ENCODE measurements at regions not wholly inside any gene's neighbourhood (a gene's known extent, or its start where the extent isn't known, plus 50 kb on each side); places are given as distances from the start of the nearest gene placed in this dataset.
A peak's percentile ranks its signal among the peaks of the same experiment; 100 is the strongest.

DNA sequence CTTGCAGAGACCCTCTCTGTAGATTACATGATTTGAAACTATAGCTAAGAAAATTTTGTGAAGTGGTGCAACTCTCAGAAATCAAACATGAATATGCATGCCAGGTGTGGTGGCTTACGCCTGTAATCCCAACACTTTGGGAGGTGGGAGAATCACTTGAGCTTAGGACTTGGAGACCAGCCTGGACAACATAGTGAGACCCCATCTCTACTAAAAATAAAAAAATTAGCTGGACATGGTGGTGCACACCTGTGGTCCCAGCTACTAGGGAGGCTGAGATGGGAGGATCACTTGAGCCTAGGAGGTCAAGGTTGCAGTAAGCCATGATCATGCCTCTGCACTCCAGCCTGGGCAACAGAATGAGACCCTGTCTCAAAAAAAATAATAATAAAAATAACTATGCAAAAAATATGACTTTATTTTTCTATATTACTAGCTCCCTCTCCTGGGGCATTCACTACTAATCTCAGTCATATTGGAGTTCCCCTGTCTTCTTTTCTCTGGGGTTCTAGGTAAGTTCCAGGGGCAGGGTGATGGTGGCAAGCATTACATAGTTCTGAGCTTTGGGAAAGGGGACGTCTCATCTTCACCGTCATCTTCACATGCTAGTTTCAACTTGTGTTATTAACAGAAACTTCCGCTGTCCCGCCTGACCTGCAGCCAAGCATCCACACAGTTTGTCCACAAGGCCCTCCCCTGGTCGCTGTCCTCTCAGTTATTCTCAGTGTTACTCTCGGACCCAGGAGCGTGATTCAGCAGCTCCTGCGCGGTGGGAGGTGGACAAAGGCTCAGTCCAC lies 96.8 kb upstream of the MBOAT2 start:
- no peak for DNase-seq (ENCODE audit: low read depth)
- H3K27me3 ChIP-seq (ENCODE audit: control insufficient read depth, insufficient read depth, low read length) = no peaks in the 10 kb centered on the region
- no peaks in the 10 kb centered on the region for H3K36me3 ChIP-seq (ENCODE audit: control insufficient read depth, insufficient read depth, low read length)
- TF ChIP-seq, protein P1, sequence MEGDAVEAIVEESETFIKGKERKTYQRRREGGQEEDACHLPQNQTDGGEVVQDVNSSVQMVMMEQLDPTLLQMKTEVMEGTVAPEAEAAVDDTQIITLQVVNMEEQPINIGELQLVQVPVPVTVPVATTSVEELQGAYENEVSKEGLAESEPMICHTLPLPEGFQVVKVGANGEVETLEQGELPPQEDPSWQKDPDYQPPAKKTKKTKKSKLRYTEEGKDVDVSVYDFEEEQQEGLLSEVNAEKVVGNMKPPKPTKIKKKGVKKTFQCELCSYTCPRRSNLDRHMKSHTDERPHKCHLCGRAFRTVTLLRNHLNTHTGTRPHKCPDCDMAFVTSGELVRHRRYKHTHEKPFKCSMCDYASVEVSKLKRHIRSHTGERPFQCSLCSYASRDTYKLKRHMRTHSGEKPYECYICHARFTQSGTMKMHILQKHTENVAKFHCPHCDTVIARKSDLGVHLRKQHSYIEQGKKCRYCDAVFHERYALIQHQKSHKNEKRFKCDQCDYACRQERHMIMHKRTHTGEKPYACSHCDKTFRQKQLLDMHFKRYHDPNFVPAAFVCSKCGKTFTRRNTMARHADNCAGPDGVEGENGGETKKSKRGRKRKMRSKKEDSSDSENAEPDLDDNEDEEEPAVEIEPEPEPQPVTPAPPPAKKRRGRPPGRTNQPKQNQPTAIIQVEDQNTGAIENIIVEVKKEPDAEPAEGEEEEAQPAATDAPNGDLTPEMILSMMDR (IDR thresholded peaks at IDR 0.05; ENCODE audit: insufficient read depth, low read length, poor library complexity, severe bottlenecking) = no peak
- H3K4me3 ChIP-seq (ENCODE audit: low read depth, low read length) = no peak overlapping the region

DNA sequence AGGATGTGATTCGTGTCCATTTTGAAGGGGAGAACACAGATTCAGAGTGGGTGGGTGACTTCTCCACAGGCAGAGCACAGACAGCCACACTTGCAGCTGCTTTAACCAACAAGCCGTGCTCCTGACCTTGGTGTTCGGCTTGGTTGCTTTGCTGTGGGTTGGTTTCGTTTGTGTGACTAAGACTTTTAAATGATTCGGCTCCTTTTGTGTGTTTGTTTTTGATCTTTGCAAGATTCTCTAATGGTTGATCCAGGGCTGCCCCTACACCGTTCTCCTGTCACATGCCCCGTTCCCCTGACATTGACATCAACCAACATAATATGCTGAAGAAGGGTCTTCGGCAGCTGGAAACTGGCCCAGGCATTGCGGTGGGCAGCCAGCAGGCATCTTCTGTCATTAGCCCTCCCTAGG lies 95.9 kb upstream of the MBOAT2 start:
- peak; percentile 71 for DNase-seq (ENCODE audit: low read depth)
- TF ChIP-seq, protein P1 (IDR thresholded peaks at IDR 0.05; ENCODE audit: insufficient read depth, low read length, poor library complexity, severe bottlenecking) = no peak
- no peak overlapping the region for H3K4me3 ChIP-seq (ENCODE audit: low read depth, low read length)
- no peaks in the 10 kb centered on the region for H3K36me3 ChIP-seq (ENCODE audit: control insufficient read depth, insufficient read depth, low read length)
- H3K27me3 ChIP-seq (ENCODE audit: control insufficient read depth, insufficient read depth, low read length) = no peaks in the 10 kb centered on the region

DNA sequence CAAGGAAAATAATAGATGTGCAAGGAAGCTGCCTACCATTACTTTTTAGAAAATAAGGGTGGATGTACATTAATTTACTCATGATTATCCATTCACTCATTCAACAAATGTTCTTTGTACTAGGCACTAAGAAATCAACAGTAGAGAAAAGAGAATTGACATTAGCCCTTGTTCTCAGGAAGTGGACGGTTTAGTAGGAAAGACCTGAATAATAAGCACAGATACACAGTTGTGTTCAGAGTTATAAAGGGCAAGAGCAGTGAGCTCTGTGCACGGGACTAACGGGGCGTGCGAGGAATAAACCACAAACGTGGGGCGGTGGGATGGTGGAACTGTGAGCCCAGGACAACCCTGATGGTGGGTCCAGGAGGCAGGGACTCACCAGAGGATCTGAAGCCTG lies 94.4 kb upstream of the MBOAT2 start:
- no peak for DNase-seq (ENCODE audit: low read depth)
- Histone ChIP-seq H3K36me3 (ENCODE audit: control insufficient read depth, insufficient read depth, low read length) (no peaks in the 10 kb centered on the region), H3K27me3 (ENCODE audit: control insufficient read depth, insufficient read depth, low read length) (no peaks in the 10 kb centered on the region), H3K4me3 (ENCODE audit: low read depth, low read length) (no peak overlapping the region)
- TF ChIP-seq, protein P1 (IDR thresholded peaks at IDR 0.05; ENCODE audit: insufficient read depth, low read length, poor library complexity, severe bottlenecking) = no peak

DNA sequence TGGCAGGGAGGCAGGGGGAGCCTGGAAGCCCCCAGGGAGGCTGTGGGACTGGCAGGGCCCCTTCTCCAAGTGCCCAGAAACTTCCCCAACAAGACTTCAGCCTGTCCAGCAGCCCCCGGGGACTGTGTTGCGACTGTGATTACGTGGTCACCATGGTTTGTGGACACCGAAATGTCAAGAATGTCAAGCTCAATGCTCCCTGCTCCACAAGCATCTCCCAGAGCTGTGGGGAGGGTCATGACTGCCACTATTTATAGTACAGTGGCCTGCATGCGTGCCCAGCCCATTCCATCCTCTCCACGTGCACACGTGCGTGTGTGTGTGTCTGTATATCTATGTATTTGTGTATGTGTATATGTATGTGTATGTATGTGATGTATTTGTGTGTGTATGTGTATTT lies 93.8 kb upstream of the MBOAT2 start:
- no peaks in the 10 kb centered on the region for H3K36me3 ChIP-seq (ENCODE audit: control insufficient read depth, insufficient read depth, low read length)
- no peaks in the 10 kb centered on the region for H3K27me3 ChIP-seq (ENCODE audit: control insufficient read depth, insufficient read depth, low read length)
- no peak for DNase-seq (ENCODE audit: low read depth)
- H3K4me3 ChIP-seq (ENCODE audit: low read depth, low read length) = no peak overlapping the region
- TF ChIP-seq, protein P1 (IDR thresholded peaks at IDR 0.05; ENCODE audit: insufficient read depth, low read length, poor library complexity, severe bottlenecking) = no peak

DNA sequence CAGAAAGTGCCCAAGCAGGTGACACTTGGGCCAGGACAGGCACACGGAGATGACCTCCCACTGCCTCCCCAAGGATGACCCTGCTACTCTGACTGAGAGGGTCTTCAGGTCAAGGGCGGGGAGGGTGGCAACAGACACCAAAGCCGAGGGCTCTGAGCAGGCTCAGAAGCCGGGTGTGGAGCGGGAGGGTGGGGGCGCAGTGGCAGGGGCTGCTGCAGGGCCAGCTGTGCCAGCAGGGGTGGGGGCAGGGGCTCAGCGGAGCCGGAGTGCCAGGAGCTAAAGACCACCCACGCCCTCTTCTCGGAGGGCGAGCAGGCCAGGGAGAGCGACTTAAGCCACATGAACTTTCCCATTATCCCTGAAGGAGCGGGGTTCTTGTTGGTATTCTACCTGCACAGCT lies 93.3 kb upstream of the MBOAT2 start:
- no peak for DNase-seq (ENCODE audit: low read depth)
- Histone ChIP-seq H3K36me3 (ENCODE audit: control insufficient read depth, insufficient read depth, low read length) (no peaks in the 10 kb centered on the region), H3K4me3 (ENCODE audit: low read depth, low read length) (no peak overlapping the region), H3K27me3 (ENCODE audit: control insufficient read depth, insufficient read depth, low read length) (no peaks in the 10 kb centered on the region)
- TF ChIP-seq, protein P1 (IDR thresholded peaks at IDR 0.05; ENCODE audit: insufficient read depth, low read length, poor library complexity, severe bottlenecking) = no peak

DNA sequence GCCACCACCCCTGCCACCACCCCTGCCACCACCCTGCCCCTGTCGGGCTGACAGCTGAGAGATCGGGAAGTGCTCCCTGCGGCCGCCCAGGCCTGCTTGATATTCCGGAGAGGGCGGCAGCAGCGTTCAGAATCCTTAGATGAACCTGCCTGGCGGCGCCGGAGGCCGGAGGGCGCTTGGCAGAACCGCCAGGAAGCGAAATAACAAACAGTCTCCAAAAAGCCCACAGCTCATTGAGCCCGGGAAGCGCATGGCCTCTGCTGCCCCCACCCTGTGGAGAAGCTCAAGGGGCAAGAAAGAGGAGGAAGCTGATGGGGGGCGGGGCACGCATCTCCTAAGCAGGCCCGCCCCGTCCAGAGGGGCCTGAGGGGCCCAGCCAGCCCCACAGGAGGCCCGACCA lies 92.2 kb upstream of the MBOAT2 start:
- TF ChIP-seq, protein P1 (IDR thresholded peaks at IDR 0.05; ENCODE audit: insufficient read depth, low read length, poor library complexity, severe bottlenecking) = peak; percentile 35
- H3K27me3 ChIP-seq (ENCODE audit: control insufficient read depth, insufficient read depth, low read length) = no peaks in the 10 kb centered on the region
- no peaks in the 10 kb centered on the region for H3K36me3 ChIP-seq (ENCODE audit: control insufficient read depth, insufficient read depth, low read length)
- DNase-seq (ENCODE audit: low read depth) = no peak
- H3K4me3 ChIP-seq (ENCODE audit: low read depth, low read length) = no peak overlapping the region

Data from kidney epithelial cell (primary cell).